HG03280 (cell line): ENCODE measurements at regions not wholly inside any gene's neighbourhood (a gene's known extent, or its start where the extent isn't known, plus 50 kb on each side); places are given as distances from the start of the nearest gene placed in this dataset.

Experiments used
- ATAC-seq: cut with Tn5 transposase; IDR thresholded peaks from one replicate; pipeline ENCODE4 v1.9.1; 2021; ENCODE audit warnings: mild to moderate bottlenecking, moderate library complexity; ENCODE audit not compliant: unreplicated experiment

- ATAC-seq = no peak
Observed at GRCh38 chr22:49214976-49215375, 612.7 kb downstream of the BRD1 start.

DNA sequence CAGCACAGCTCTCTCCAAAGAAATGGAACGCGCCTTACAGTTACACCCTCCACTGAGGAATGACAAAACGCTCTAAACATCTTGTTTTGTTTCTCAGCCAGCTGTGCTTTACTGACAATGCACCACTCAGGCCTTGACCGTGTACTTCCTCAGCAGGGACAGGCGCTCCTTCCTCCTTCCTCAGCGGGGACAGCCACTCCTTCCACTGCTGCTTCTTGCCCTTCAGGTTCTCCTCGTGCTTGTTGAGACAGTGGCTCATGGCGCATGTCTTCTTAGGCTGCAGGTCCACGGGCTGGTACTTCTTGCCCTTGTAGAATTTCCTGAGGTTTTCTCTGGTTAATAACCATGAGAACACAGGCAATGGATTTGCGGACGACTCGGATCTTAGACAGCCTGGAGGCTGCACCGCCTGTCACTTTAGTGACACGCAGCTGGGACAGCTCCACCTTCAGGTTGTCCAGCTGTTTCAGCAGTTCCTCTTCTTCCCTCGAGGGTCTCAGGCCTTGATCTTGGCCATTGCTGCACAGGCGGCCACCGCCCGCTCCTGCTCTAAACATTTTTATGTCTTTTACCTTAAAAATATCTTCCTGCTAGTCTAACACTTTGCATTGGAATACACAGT lies 613.8 kb downstream of the BRD1 start:
- ATAC-seq = no peak

DNA sequence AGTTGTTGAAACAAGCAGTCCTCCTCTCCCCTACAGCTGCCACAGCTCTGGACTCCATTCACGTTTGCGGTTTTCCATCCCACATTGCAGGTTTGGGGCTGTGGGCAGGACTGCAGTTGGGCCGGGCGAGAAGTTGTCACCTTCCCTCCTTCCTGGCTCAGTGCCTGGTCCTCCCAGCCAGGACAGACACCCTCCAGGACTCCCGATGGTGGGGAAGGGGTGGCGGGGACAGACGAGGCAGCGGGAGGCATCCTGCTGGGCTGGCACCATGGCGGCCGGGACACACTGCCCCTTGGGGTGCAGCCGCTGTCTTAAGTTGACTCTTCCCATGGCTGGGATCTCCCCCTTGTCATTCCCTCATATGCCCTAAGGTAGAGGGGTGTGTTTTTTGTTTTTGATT lies 615.2 kb downstream of the BRD1 start:
- ATAC-seq = no peak

- no peak for ATAC-seq
Observed at GRCh38 chr22:49212002-49212401, 615.7 kb downstream of the BRD1 start.

- no peak for ATAC-seq
Observed at GRCh38 chr22:49211176-49211575, 616.5 kb downstream of the BRD1 start.

GRCh38 chr22:49210606-49211005 lies 617.1 kb downstream of the BRD1 start:
- ATAC-seq = no peak

DNA sequence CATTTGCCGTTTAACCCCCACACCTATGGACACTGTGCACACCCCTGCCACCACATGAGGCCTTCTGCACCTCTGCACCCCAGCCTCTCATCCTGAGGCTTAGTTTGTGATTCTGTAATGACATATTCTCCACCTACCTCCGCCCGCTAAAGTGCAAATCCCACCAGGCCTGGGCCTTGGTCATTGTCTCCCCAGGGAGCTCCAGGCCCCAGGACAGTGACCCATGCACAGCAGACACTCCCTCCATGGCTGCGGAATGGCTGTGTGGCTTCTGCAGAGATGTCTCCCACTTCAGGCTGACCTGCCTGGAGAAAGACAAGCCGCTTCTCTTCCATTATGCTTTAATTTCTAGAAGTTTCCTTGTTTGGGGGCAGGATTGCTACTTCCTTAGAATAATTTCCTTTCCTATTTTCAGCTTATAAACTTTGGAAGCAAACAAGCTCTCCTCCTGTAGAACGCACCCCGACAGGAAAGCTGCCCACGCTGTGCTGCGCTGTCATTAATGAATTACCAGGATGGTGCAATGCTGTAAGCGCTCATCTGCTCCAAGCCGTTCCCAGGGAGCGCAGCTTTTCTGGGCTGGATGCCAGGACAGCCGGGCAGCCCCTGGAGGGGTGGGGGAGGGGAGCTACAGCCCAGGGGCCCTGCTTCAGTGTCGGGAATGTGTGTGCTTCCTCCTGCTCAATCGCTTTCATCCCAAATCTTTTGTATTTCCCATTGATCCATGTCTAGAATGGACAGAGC lies 618.0 kb downstream of the BRD1 start:
- no peak for ATAC-seq

GRCh38 chr22:49208768-49209252 lies 618.9 kb downstream of the BRD1 start:
- ATAC-seq = no peak

GRCh38 chr22:49208004-49208402 lies 619.7 kb downstream of the BRD1 start:
- ATAC-seq = no peak

DNA sequence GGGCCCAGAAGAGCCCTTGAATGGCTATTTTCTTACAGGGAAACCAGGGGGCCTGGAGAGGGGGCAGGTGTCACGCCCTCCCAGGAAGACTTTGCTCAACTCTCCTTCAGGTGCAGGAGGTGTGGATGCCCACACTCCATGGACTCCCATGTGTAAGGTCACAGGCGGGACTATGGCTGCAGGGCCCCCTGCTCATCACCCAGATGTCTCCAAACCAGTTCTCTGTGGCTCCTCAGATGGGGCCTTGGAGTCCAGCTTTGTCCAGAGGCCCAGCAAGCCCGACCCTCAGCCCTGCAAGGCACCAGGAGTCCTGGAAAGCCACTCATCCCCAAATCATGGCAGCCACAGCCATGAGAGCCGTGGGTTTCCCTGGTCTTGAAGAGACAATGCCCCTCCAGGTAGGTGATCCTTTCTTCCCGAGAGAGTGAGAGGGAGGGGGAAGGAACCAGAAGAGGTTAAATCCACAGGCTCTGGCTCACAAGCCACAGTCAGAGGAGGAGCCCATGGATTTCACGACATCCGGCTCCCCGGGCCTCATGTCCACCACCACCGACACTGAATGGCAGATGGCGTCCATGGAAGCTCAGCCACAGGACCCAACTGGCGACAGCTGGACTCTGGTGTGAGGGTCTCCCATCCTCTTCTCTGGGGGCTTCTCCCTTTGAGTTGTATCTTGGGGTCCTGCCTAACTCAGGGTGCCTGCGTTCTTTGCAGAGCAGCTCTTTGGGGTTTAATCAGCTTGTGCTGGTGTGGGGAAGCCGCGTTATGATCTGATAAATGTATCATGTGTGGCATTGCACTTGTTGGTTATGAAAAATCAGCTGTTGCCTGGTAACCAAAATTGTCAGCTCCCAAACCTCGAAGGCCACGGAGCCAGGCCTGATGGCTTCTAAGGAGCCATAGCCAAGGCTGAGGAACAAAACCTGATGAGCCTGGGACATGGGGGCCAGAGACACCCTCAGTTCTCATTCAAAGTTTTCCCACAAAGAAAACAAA lies 620.4 kb downstream of the BRD1 start:
- no peak for ATAC-seq

GRCh38 chr22:49206281-49206680 lies 621.4 kb downstream of the BRD1 start:
- ATAC-seq = no peak

- no peak for ATAC-seq
Observed at GRCh38 chr22:49205483-49205800, 622.2 kb downstream of the BRD1 start.

DNA sequence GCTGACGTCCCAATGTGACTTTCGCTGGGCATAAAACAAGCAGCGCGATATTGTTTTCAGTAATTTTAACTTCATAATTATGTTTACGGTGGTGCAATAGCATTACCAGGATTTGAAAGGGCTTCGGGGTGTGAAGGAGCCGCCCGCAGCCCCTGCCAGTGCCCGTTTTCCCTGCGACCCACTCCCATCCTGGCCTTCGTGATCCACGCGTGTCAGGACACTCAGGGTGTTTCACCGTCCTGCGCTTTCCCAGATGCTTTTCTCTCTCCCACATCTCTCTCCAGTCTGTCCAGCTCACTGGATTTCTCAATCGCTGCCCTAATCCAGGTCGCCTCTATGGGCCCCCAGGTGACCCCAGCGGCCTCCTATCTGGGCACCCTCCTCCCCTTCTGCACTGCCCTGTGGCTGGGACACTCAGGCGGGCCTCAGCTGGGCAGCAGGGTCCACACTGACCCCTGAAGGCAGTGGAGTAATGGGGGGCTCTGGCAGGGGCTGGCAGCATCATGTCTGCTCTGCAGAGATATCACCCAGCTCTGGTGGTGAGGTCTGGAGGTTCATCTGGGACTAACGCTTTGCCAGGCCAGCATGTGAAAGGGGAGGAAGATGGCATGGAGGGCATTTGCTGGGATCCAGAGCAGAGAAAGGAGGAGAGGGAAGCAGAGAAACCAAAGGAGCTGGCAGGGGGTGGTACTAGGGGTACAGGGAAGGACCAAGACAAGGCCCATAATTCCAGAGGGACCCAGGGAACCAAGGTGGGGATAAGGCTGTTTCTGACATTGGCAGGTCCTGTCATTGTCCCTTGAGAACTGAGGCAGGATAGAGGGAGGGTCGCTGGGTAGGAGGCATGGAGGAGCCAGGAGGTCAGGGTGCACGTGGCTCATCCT lies 622.8 kb downstream of the BRD1 start:
- no peak for ATAC-seq

DNA sequence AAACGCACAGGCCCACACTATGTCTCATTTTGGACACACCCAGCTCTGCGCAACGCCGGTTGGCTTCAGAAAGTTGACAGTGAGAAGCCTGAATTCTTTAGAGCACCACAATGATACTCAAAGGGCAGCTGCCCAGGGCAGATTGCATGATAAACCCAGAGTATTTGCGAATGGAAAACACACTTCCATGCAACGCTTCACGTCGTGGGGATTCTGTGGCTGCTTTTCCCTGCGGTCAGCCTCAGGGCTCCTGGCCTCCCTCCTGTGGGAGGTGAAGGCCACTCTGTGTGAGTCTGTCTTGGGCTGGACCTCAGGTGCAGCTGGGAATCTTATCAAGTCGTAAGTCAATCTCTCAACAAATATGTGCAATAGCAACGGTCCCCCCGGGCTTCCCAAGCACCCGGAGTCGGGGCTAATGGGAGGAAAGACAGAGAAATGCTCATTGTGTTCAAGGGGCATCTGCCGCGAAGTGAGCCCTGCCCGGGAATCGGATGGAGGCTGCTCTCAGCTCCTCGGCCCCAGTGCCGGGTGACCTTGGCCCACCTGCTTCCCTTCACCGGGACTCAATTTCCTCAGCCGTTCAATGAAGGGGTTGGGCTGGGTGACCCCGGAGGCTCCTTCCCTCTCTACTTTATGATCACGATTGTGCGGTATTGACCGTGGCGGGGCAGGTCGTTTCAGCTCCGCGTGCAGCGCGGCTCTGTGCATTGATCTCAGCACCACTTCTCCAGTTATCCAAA lies 623.6 kb downstream of the BRD1 start:
- no peak for ATAC-seq

- no peak for ATAC-seq
Observed at GRCh38 chr22:49203091-49203858, 624.4 kb downstream of the BRD1 start.

DNA sequence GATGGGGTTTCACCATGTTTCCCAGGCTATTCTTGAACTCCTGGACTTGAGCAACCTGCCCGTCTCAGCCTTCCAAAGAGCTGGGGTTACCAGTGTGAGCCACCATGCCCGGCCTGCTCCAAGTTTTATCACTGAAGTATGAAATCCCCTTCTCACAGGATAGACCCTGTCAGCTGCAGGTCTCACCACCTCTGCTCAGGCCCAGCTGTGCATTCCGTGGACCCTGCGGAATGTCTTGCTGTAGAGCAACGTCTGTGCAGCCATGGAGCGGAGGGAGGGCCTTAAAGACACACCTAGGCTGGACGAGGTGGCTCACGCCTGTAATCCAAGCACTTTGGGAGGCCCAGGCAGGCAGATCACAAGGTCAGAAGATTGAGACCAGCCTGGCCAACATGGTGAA lies 625.4 kb downstream of the BRD1 start:
- no peak for ATAC-seq

DNA sequence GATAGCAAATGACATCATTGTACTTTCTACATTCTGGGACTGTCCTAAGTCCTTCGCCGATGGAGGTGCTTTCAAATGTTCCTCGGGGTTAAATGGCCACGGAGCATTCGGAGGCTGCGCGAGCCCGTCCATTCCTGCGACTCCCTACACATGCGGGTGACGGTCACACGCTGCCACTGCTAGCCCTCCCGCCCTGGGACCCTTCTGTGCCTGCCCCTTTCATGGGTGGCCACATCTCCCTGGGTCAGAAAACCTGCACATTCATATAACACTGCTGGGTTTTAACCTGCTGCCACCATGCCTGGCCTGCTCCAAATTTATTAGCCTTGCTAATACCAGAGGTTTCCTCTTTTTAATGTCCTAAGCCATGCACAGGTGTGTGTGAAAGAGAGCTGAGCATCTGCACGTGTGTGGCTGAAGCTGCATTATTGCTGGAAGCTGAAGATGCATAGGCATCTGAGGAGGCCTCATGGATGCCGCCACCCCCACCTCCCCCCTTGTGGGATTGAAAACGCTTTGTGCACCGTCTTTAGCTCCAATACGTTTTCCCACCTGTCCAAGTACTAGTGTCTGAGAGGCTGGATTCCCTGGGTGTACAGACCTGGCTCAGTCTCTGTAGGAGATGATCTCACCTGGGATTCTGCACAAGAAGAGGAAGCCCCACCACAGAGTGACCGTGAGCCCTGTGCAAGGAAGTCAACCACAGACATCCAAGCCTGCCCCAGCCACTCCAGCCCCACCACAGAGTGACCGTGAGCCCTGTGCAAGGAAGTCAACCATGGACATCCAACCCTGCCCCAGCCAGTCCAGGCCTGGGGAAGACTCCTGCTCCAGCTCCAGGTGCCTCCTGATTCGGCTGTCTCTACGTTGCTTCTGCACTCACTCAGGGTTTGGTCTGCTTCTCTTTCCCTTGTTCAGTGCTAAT lies 626.4 kb downstream of the BRD1 start:
- ATAC-seq = no peak

GRCh38 chr22:49199224-49199623 lies 628.4 kb downstream of the BRD1 start:
- no peak for ATAC-seq
